Activated naive CD4-positive, alpha-beta T cell treated with anti-CD3 and anti-CD28 coated beads, Interleukin-2, amount 50 U/mL, for 72 hours (primary cell): ENCODE measurements at regions not wholly inside any gene's neighbourhood (a gene's known extent, or its start where the extent isn't known, plus 50 kb on each side); places are given as distances from the start of the nearest gene placed in this dataset.
"Not testable (repeated sequence)": the region's sequence is repeated elsewhere in the genome, so short reads cannot be mapped to it uniquely, and the experiment has no call there.

Experiments used
- ATAC-seq, 2 donors: fragments of 150-1000 bp; cut with Tn5 transposase; 2 replicates each; pipeline ENCODE4 v1.10.0; 2021; ENCODE audit warnings: mild to moderate bottlenecking in 2 of 2, moderate library complexity in 2 of 2
- DNase-seq, 2 donors: peaks; one replicate each; pipeline ENCODE4 v3.0.0; 2021 to 2022; ENCODE audit warnings: low spot score in 2 of 2
- H3K27ac Mint-ChIP-seq, 2 donors: one replicate each; pipeline ENCODE4 v1.8.0; 2022; ENCODE audit warnings: mild to moderate bottlenecking in 2 of 2, mixed read lengths in 2 of 2
- H3K36me3 Mint-ChIP-seq, 2 donors: one replicate each; pipeline ENCODE4 v1.8.0; 2022; ENCODE audit warnings: mixed read lengths in 2 of 2
- H3K9me3 Mint-ChIP-seq, 2 donors: one replicate each; pipeline ENCODE4 v1.8.0; 2022; ENCODE audit warnings: mixed read lengths in 2 of 2

GRCh38 chr6:155580904-155581303 lies 125.3 kb upstream of the NOX3 start:
- H3K36me3 Mint-ChIP-seq, result no peaks in the 10 kb centered on the region
- no peaks in the 10 kb centered on the region for H3K9me3 Mint-ChIP-seq
- DNase-seq (no peak), ATAC-seq (no peak)
- no peak overlapping the region for H3K27ac Mint-ChIP-seq

GRCh38 chr6:155578251-155578650 lies 122.6 kb upstream of the NOX3 start:
- DNase-seq (no peak), ATAC-seq (no peak)
- H3K27ac Mint-ChIP-seq, result no peak overlapping the region
- H3K9me3 Mint-ChIP-seq, result peaks cover 0 to 7% of the 10 kb centered on the region in 2 donors
- no peaks in the 10 kb centered on the region for H3K36me3 Mint-ChIP-seq

- ATAC-seq (no peak), DNase-seq (no peak)
- Mint-ChIP-seq H3K9me3 (peaks cover 4 to 5% of the 10 kb centered on the region in 2 donors), H3K36me3 (no peaks in the 10 kb centered on the region), H3K27ac (no peak overlapping the region)
Observed at GRCh38 chr6:155561966-155562364, 106.3 kb upstream of the NOX3 start.

GRCh38 chr6:155561257-155561965 lies 105.8 kb upstream of the NOX3 start:
- H3K27ac Mint-ChIP-seq, result no peak overlapping the region
- DNase-seq (no peak), ATAC-seq (no peak)
- H3K9me3 Mint-ChIP-seq, result peaks cover 4 to 5% of the 10 kb centered on the region in 2 donors
- no peaks in the 10 kb centered on the region for H3K36me3 Mint-ChIP-seq

- ATAC-seq (no peak), DNase-seq (no peak)
- H3K36me3 Mint-ChIP-seq, result no peaks in the 10 kb centered on the region
- H3K27ac Mint-ChIP-seq, result no peak overlapping the region
- H3K9me3 Mint-ChIP-seq, result no peaks in the 10 kb centered on the region
Observed at GRCh38 chr6:155549928-155550327, 94.3 kb upstream of the NOX3 start.

- Mint-ChIP-seq H3K36me3 (no peaks in the 10 kb centered on the region), H3K27ac (no peak overlapping the region)
- no peak for ATAC-seq
Observed at GRCh38 chr6:155549028-155549798, 93.6 kb upstream of the NOX3 start.

GRCh38 chr6:155548576-155548975 lies 92.9 kb upstream of the NOX3 start:
- no peak overlapping the region for H3K27ac Mint-ChIP-seq
- no peak for ATAC-seq
- no peaks in the 10 kb centered on the region for H3K36me3 Mint-ChIP-seq
- no peaks in the 10 kb centered on the region for H3K9me3 Mint-ChIP-seq
- no peak for DNase-seq

More at GRCh38 chr6:155549028-155549798, 93.6 kb upstream of the NOX3 start:
- no peaks in the 10 kb centered on the region for H3K9me3 Mint-ChIP-seq
- no peak for DNase-seq

GRCh38 chr6:155544677-155545076 lies 89.0 kb upstream of the NOX3 start:
- H3K9me3 Mint-ChIP-seq, result peaks cover 0 to 4% of the 10 kb centered on the region in 2 donors
- ATAC-seq (no peak), DNase-seq (no peak)
- no peak overlapping the region for H3K27ac Mint-ChIP-seq
- no peaks in the 10 kb centered on the region for H3K36me3 Mint-ChIP-seq

- Mint-ChIP-seq H3K9me3 (peaks cover 0 to 4% of the 10 kb centered on the region in 2 donors), H3K27ac (no peak overlapping the region), H3K36me3 (no peaks in the 10 kb centered on the region)
- ATAC-seq (no peak), DNase-seq (no peak)
Observed at GRCh38 chr6:155543166-155543847, 87.7 kb upstream of the NOX3 start.

- Mint-ChIP-seq H3K9me3 (peaks cover 0 to 4% of the 10 kb centered on the region in 2 donors), H3K27ac (no peak overlapping the region), H3K36me3 (no peaks in the 10 kb centered on the region)
- DNase-seq (no peak), ATAC-seq (no peak)
Observed at GRCh38 chr6:155542036-155542435, 86.4 kb upstream of the NOX3 start.

- no peaks in the 10 kb centered on the region for H3K36me3 Mint-ChIP-seq
- ATAC-seq (no peak), DNase-seq (no peak)
- H3K9me3 Mint-ChIP-seq, result peaks cover 0 to 4% of the 10 kb centered on the region in 2 donors
- no peak overlapping the region for H3K27ac Mint-ChIP-seq
Observed at GRCh38 chr6:155538708-155539390, 83.2 kb upstream of the NOX3 start.

- Mint-ChIP-seq H3K27ac (no peak overlapping the region), H3K9me3 (peaks cover 4 to 5% of the 10 kb centered on the region in 2 donors), H3K36me3 (no peaks in the 10 kb centered on the region)
- DNase-seq (no peak), ATAC-seq (no peak)
Observed at GRCh38 chr6:155534678-155535077, 79.0 kb upstream of the NOX3 start.

GRCh38 chr6:155530219-155530834 lies 74.7 kb upstream of the NOX3 start:
- H3K27ac Mint-ChIP-seq, result no peak overlapping the region
- peaks cover 4 to 12% of the 10 kb centered on the region in 2 donors for H3K9me3 Mint-ChIP-seq
- no peaks in the 10 kb centered on the region for H3K36me3 Mint-ChIP-seq
- no peak for DNase-seq
- peak in 1 of 2 donors; percentile 54 for ATAC-seq

- not testable (repeated sequence) for DNase-seq, H3K36me3 Mint-ChIP-seq, ATAC-seq, H3K27ac Mint-ChIP-seq
- peaks cover 4 to 12% of the 10 kb centered on the region in 2 donors for H3K9me3 Mint-ChIP-seq
Observed at GRCh38 chr6:155529814-155530213, 74.2 kb upstream of the NOX3 start.

GRCh38 chr6:155528982-155529453 lies 73.4 kb upstream of the NOX3 start:
- DNase-seq, result no peak
- H3K9me3 Mint-ChIP-seq, result peaks cover 4 to 12% of the 10 kb centered on the region in 2 donors
- ATAC-seq, result no peak
- H3K36me3 Mint-ChIP-seq, result no peaks in the 10 kb centered on the region
- peak overlapping the region in 1 of 2 donors; percentile 42 for H3K27ac Mint-ChIP-seq

GRCh38 chr6:155528335-155528734 lies 72.7 kb upstream of the NOX3 start:
- peaks cover 4 to 11% of the 10 kb centered on the region in 2 donors for H3K9me3 Mint-ChIP-seq
- DNase-seq, result no peak
- no peak for ATAC-seq
- no peak overlapping the region for H3K27ac Mint-ChIP-seq
- no peaks in the 10 kb centered on the region for H3K36me3 Mint-ChIP-seq
